ENCODE measurements at regions not wholly inside any gene's neighbourhood (a gene's known extent, or its start where the extent isn't known, plus 50 kb on each side); places are given as distances from the start of the nearest gene placed in this dataset.

DNA sequence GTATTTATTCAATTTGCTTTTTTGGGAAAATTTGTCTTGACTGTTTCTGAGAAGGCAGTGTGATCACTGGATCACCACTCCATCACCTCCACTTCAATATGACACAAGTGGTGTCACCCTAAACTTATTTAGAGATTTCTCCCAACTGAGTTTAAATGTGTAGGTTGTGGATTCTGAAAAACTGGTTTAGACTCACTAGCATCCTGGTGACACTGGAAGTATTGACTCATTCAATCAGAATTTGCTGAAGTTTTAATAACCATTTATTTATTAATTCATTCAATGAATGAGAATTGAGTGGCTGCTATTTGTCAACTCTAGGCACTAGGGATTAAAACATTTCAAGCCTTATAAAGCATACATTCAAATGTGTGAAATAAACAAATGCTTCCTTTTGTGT lies 819.1 kb upstream of the EPHA5 start:
- DNase-seq (ENCODE audit: low read depth in 1 of 2, low spot score in 1 of 2): no peak
- Histone ChIP-seq H3K4me3 (replicated peaks; ENCODE audit: insufficient read depth, low read length) (no peak overlapping the region), H3K27ac (replicated peaks) (no peak overlapping the region), H3K27me3 (ENCODE audit: insufficient read depth, poor library complexity, severe bottlenecking) (no peaks in the 10 kb centered on the region)
- TF ChIP-seq, protein P1, sequence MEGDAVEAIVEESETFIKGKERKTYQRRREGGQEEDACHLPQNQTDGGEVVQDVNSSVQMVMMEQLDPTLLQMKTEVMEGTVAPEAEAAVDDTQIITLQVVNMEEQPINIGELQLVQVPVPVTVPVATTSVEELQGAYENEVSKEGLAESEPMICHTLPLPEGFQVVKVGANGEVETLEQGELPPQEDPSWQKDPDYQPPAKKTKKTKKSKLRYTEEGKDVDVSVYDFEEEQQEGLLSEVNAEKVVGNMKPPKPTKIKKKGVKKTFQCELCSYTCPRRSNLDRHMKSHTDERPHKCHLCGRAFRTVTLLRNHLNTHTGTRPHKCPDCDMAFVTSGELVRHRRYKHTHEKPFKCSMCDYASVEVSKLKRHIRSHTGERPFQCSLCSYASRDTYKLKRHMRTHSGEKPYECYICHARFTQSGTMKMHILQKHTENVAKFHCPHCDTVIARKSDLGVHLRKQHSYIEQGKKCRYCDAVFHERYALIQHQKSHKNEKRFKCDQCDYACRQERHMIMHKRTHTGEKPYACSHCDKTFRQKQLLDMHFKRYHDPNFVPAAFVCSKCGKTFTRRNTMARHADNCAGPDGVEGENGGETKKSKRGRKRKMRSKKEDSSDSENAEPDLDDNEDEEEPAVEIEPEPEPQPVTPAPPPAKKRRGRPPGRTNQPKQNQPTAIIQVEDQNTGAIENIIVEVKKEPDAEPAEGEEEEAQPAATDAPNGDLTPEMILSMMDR (IDR thresholded peaks at IDR 0.05; ENCODE audit: insufficient read depth, low read length): no peak
- TF ChIP-seq REST (IDR thresholded peaks at IDR 0.05; ENCODE audit: insufficient replicate concordance, low read depth): no peak
- no peak for TF ChIP-seq SPI1 (IDR thresholded peaks at IDR 0.05; ENCODE audit: borderline replicate concordance, low read depth)
- no peak for TF ChIP-seq POLR2AphosphoS5 (IDR thresholded peaks at IDR 0.05; ENCODE audit: low read depth)
- TF ChIP-seq GABPA (IDR thresholded peaks at IDR 0.05; ENCODE audit: low read depth): no peak

DNA sequence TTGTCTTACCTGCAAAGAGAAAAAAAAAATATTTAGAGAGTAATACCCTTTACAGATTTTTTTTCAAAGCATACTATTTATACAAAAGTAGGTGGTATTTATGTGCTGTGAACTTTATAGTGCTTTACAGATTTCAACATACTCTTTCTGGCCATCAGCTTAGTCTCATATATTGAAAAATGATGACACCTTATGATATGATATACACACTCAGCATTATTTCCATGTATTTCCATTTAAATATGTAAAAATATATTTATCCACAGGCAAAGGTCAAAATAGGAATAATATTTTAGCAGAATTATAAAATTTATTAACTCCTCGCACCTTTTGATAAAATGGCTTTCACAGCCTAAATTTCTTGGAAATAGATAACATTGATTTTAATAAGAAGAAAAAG lies 815.8 kb upstream of the EPHA5 start:
- no peak overlapping the region for H3K27ac ChIP-seq (replicated peaks)
- no peak for DNase-seq (ENCODE audit: low read depth in 1 of 2, low spot score in 1 of 2)
- no peaks in the 10 kb centered on the region for H3K27me3 ChIP-seq (ENCODE audit: insufficient read depth, poor library complexity, severe bottlenecking)
- no peak overlapping the region for H3K4me3 ChIP-seq (replicated peaks; ENCODE audit: insufficient read depth, low read length)
- TF ChIP-seq SPI1 (IDR thresholded peaks at IDR 0.05; ENCODE audit: borderline replicate concordance, low read depth): no peak
- no peak for TF ChIP-seq GABPA (IDR thresholded peaks at IDR 0.05; ENCODE audit: low read depth)
- TF ChIP-seq POLR2AphosphoS5 (IDR thresholded peaks at IDR 0.05; ENCODE audit: low read depth): no peak
- no peak for TF ChIP-seq REST (IDR thresholded peaks at IDR 0.05; ENCODE audit: insufficient replicate concordance, low read depth)
- TF ChIP-seq, protein P1 (IDR thresholded peaks at IDR 0.05; ENCODE audit: insufficient read depth, low read length): no peak

DNA sequence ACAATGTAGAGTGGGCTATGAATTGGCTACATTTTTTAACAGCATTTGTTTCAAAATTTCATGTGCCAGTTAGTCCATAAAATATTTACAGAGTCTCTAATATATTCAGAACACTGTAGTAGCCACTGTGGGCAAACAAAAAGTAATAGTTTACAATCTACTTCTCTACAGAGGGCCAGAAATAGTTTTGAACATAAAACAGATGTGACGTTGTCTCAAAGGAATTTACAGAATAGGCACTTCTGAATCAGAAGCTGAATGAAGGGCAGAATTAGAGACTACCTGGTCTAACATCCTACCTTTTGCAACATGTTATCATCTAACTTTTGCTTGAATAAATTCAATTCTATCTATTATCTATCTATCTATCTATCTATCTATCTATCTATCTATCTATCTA lies 811.9 kb upstream of the EPHA5 start:
- H3K27me3 ChIP-seq (ENCODE audit: insufficient read depth, poor library complexity, severe bottlenecking): no peaks in the 10 kb centered on the region
- TF ChIP-seq, protein P1 (IDR thresholded peaks at IDR 0.05; ENCODE audit: insufficient read depth, low read length): no peak
- TF ChIP-seq GABPA (IDR thresholded peaks at IDR 0.05; ENCODE audit: low read depth) (no peak), REST (IDR thresholded peaks at IDR 0.05; ENCODE audit: insufficient replicate concordance, low read depth) (no peak), POLR2AphosphoS5 (IDR thresholded peaks at IDR 0.05; ENCODE audit: low read depth) (no peak), SPI1 (IDR thresholded peaks at IDR 0.05; ENCODE audit: borderline replicate concordance, low read depth) (no peak)
- DNase-seq (ENCODE audit: low read depth in 1 of 2, low spot score in 1 of 2): no peak
- no peak overlapping the region for H3K4me3 ChIP-seq (replicated peaks; ENCODE audit: insufficient read depth, low read length)
- no peak overlapping the region for H3K27ac ChIP-seq (replicated peaks)

All from HL-60 (cell line).